ENCODE measurements at regions not wholly inside any gene's neighbourhood (a gene's known extent, or its start where the extent isn't known, plus 50 kb on each side); places are given as distances from the start of the nearest gene placed in this dataset.
A peak's percentile ranks its signal among the peaks of the same experiment; 100 is the strongest.
"Not testable (repeated sequence)": the region's sequence is repeated elsewhere in the genome, so short reads cannot be mapped to it uniquely, and the experiment has no call there.

- not testable (repeated sequence) for DNase-seq (ENCODE audit: extremely low read depth, low read depth, low spot score)
These were observed 110.6 kb downstream of the RPIA start for GRCh38 chr2:88802026-88802425.

- DNase-seq (ENCODE audit: extremely low read depth, low read depth, low spot score): no peak
These were observed 115.9 kb downstream of the RPIA start for GRCh38 chr2:88807237-88807962.

GRCh38 chr2:88808083-88808482 lies 116.6 kb downstream of the RPIA start:
- no peak for DNase-seq (ENCODE audit: extremely low read depth, low read depth, low spot score)

- no peak for DNase-seq (ENCODE audit: extremely low read depth, low read depth, low spot score)
These were observed 117.2 kb downstream of the RPIA start for GRCh38 chr2:88808652-88809051.

- DNase-seq (ENCODE audit: extremely low read depth, low read depth, low spot score): no peak
These were observed 117.7 kb downstream of the RPIA start for GRCh38 chr2:88809216-88809615.

GRCh38 chr2:88810017-88810416 lies 118.5 kb downstream of the RPIA start:
- DNase-seq (ENCODE audit: extremely low read depth, low read depth, low spot score): no peak

GRCh38 chr2:88810488-88810887 lies 119.0 kb downstream of the RPIA start:
- DNase-seq (ENCODE audit: extremely low read depth, low read depth, low spot score): no peak

- DNase-seq (ENCODE audit: extremely low read depth, low read depth, low spot score): no peak
These were observed 119.8 kb downstream of the RPIA start for GRCh38 chr2:88811233-88811632.

GRCh38 chr2:88811681-88812080 lies 120.2 kb downstream of the RPIA start:
- DNase-seq (ENCODE audit: extremely low read depth, low read depth, low spot score): no peak

- no peak for DNase-seq (ENCODE audit: extremely low read depth, low read depth, low spot score)
These were observed 122.1 kb downstream of the RPIA start for GRCh38 chr2:88813612-88814011.

GRCh38 chr2:88815282-88815681 lies 123.8 kb downstream of the RPIA start:
- no peak for DNase-seq (ENCODE audit: extremely low read depth, low read depth, low spot score)

GRCh38 chr2:88815697-88816096 lies 124.2 kb downstream of the RPIA start:
- no peak for DNase-seq (ENCODE audit: extremely low read depth, low read depth, low spot score)

- no peak for DNase-seq (ENCODE audit: extremely low read depth, low read depth, low spot score)
These were observed 126.9 kb downstream of the RPIA start for GRCh38 chr2:88818381-88818780.

GRCh38 chr2:88824951-88825350 lies 133.5 kb downstream of the RPIA start:
- no peak for DNase-seq (ENCODE audit: extremely low read depth, low read depth, low spot score)

- no peak for DNase-seq (ENCODE audit: extremely low read depth, low read depth, low spot score)
These were observed 134.9 kb downstream of the RPIA start for GRCh38 chr2:88826399-88826798.

GRCh38 chr2:88827821-88828220 lies 136.3 kb downstream of the RPIA start:
- DNase-seq (ENCODE audit: extremely low read depth, low read depth, low spot score): peak; percentile 63

- DNase-seq (ENCODE audit: extremely low read depth, low read depth, low spot score): peak; percentile 51
These were observed 137.1 kb downstream of the RPIA start for GRCh38 chr2:88828397-88829137.

GRCh38 chr2:88829607-88830463 lies 138.4 kb downstream of the RPIA start:
- DNase-seq (ENCODE audit: extremely low read depth, low read depth, low spot score): no peak

- DNase-seq (ENCODE audit: extremely low read depth, low read depth, low spot score): no peak
These were observed 139.8 kb downstream of the RPIA start for GRCh38 chr2:88831071-88831791.

GRCh38 chr2:88831792-88832248 lies 140.3 kb downstream of the RPIA start:
- DNase-seq (ENCODE audit: extremely low read depth, low read depth, low spot score): no peak

Measured in glomerular endothelial cell (primary cell).